Karpas-422 (cell line): ENCODE measurements at regions not wholly inside any gene's neighbourhood (a gene's known extent, or its start where the extent isn't known, plus 50 kb on each side); places are given as distances from the start of the nearest gene placed in this dataset.

Source experiments
- DNase-seq: peaks from one replicate; pipeline ENCODE4 v3.0.0-alpha.2; 2015
- H2AFZ ChIP-seq: fragments of 200-600 bp; sonication (generic); 2 replicates; pipeline ENCODE4 v1.6.1; 2014; ENCODE audit warnings: antibody characterized with exemption, low read length, mixed read lengths
- H3K27ac ChIP-seq: fragments of 200-600 bp; sonication (generic); 2 replicates; pipeline ENCODE4 v1.5.1; 2014; ENCODE audit warnings: mild to moderate bottlenecking, low read length, moderate library complexity
- H3K27me3 ChIP-seq: fragments of 200-600 bp; sonication (generic); 2 replicates; pipeline ENCODE4 v1.6.1; 2014; ENCODE audit warnings: low read length, mixed read lengths
- H3K36me3 ChIP-seq: fragments of 200-600 bp; sonication (generic); 2 replicates; pipeline ENCODE4 v1.6.1; 2014; ENCODE audit warnings: low read length, mixed read lengths; ENCODE audit not compliant: insufficient read depth
- H3K4me1 ChIP-seq: fragments of 200-600 bp; sonication (generic); 2 replicates; pipeline ENCODE4 v1.6.1; 2014; ENCODE audit warnings: mild to moderate bottlenecking, low read length, mixed read lengths
- H3K4me2 ChIP-seq: fragments of 200-600 bp; sonication (generic); 2 replicates; pipeline ENCODE4 v1.6.1; 2014; ENCODE audit warnings: low read length, low read depth, mild to moderate bottlenecking; ENCODE audit not compliant: poor library complexity, severe bottlenecking
- H3K4me3 ChIP-seq: fragments of 200-600 bp; sonication (generic); 2 replicates; pipeline ENCODE4 v1.5.1; 2014; ENCODE audit warnings: mild to moderate bottlenecking, antibody characterized with exemption, low read length, mixed read lengths
- H3K79me2 ChIP-seq: fragments of 200-600 bp; sonication (generic); 2 replicates; pipeline ENCODE4 v1.6.1; 2014; ENCODE audit warnings: mild to moderate bottlenecking, low read length, mixed read lengths
- H3K9ac ChIP-seq: fragments of 200-600 bp; sonication (generic); 2 replicates; pipeline ENCODE4 v1.6.0; 2014; ENCODE audit warnings: low read length
- H3K9me2 ChIP-seq: fragments of 200-600 bp; sonication (generic), shearing (Covaris generic); replicated peaks from 2 replicates; pipeline ENCODE4 v1.6.0; 2014; ENCODE audit warnings: mild to moderate bottlenecking, low read length, moderate library complexity; ENCODE audit not compliant: insufficient read depth
- H3K9me3 ChIP-seq: fragments of 300-700, 200-600 bp; sonication (generic); 2 replicates; pipeline ENCODE4 v1.6.1; 2014; ENCODE audit warnings: low read length, mixed read lengths
- H4K20me1 ChIP-seq: fragments of 200-600 bp; sonication (generic); 2 replicates; pipeline ENCODE4 v1.6.1; 2014; ENCODE audit warnings: mild to moderate bottlenecking, antibody characterized with exemption, low read length, low read depth; ENCODE audit not compliant: insufficient read depth

GRCh38 chr1:73781251-73781650, 416.7 kb downstream of the LRRIQ3 start:
- Histone ChIP-seq H3K79me2 (no peaks in the 10 kb centered on the region), H3K9ac (no peak overlapping the region), H4K20me1 (no peaks in the 10 kb centered on the region), H3K27ac (no peak overlapping the region), H2AFZ (no peak overlapping the region), H3K4me2 (no peak overlapping the region), H3K36me3 (no peaks in the 10 kb centered on the region), H3K9me2 (no peaks in the 10 kb centered on the region), H3K4me1 (no peaks in the 10 kb centered on the region), H3K4me3 (no peak overlapping the region), H3K9me3 (peaks cover 10% of the 10 kb centered on the region; the same call in 1 of the 2 replicates), H3K27me3 (no peaks in the 10 kb centered on the region)
- DNase-seq = no peak

GRCh38 chr1:73778471-73778870, 419.5 kb downstream of the LRRIQ3 start:
- H3K27ac ChIP-seq = no peak overlapping the region
- H3K9me2 ChIP-seq = no peaks in the 10 kb centered on the region
- peaks cover 10% of the 10 kb centered on the region; the same call in 1 of the 2 replicates for H3K9me3 ChIP-seq

DNA sequence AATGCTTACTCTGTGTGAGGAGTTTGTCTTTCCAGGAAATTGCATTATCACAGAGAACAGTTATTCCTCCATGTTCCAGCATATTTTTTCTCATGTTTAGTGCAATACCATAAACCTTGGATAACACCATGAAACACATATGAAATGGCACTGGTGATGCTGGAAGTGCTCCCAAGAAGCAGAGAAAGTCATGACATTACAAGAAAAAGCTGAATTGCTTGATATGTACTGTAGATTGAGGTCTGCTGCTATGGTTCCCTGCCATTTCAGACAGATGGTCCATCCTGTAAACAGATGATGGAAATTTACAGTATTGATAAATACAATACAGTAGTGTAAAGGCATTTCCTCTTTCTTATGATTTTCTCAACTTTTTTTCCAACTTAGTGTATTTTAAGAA, 422.1 kb downstream of the LRRIQ3 start:
- no peak overlapping the region for H3K27ac ChIP-seq
- H4K20me1 ChIP-seq = no peaks in the 10 kb centered on the region
- peaks cover 10% of the 10 kb centered on the region; the same call in 1 of the 2 replicates for H3K9me3 ChIP-seq
- H3K9me2 ChIP-seq = no peaks in the 10 kb centered on the region
- H3K27me3 ChIP-seq = no peaks in the 10 kb centered on the region
- no peaks in the 10 kb centered on the region for H3K79me2 ChIP-seq
- H3K9ac ChIP-seq = no peak overlapping the region
- no peak overlapping the region for H3K4me2 ChIP-seq
- H2AFZ ChIP-seq = no peak overlapping the region
- no peak for DNase-seq
- H3K4me1 ChIP-seq = no peaks in the 10 kb centered on the region
- H3K4me3 ChIP-seq = no peak overlapping the region
- no peaks in the 10 kb centered on the region for H3K36me3 ChIP-seq

More at GRCh38 chr1:73778471-73778870, 419.5 kb downstream of the LRRIQ3 start:
- Histone ChIP-seq H3K4me3 (no peak overlapping the region), H4K20me1 (no peaks in the 10 kb centered on the region), H2AFZ (no peak overlapping the region), H3K79me2 (no peaks in the 10 kb centered on the region), H3K27me3 (no peaks in the 10 kb centered on the region), H3K4me2 (no peak overlapping the region), H3K9ac (no peak overlapping the region), H3K4me1 (no peaks in the 10 kb centered on the region), H3K36me3 (no peaks in the 10 kb centered on the region)
- no peak for DNase-seq

DNA sequence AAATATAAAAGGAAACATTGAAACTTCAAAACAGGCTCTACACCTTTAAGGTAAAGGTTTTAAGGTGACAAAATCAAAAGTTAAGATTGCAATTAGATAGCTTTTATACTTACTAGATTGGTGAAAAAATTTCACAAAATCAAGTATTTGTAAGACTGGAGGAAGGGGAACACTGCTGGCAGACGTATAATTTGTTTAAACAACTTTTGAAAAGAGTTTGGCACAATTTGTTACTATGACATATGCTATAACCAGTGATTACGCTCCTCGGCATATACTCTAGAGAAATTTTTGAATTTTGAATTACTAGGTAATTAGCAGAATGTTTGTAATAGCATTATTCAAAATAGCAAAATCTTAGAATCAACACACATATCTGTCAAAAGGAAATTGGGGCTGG, 425.0 kb downstream of the LRRIQ3 start:
- Histone ChIP-seq H3K9me3 (peaks cover 5% of the 10 kb centered on the region), H2AFZ (no peak overlapping the region), H3K4me3 (no peak overlapping the region), H3K9me2 (no peaks in the 10 kb centered on the region), H3K27me3 (no peaks in the 10 kb centered on the region), H3K36me3 (no peaks in the 10 kb centered on the region), H4K20me1 (no peaks in the 10 kb centered on the region), H3K4me2 (no peak overlapping the region), H3K79me2 (no peaks in the 10 kb centered on the region), H3K9ac (no peak overlapping the region), H3K4me1 (no peaks in the 10 kb centered on the region), H3K27ac (no peak overlapping the region)
- no peak for DNase-seq

GRCh38 chr1:73771396-73771795, 426.6 kb downstream of the LRRIQ3 start:
- no peak overlapping the region for H2AFZ ChIP-seq
- H3K27me3 ChIP-seq = no peaks in the 10 kb centered on the region
- no peak overlapping the region for H3K27ac ChIP-seq
- H4K20me1 ChIP-seq = no peaks in the 10 kb centered on the region
- H3K4me2 ChIP-seq = no peak overlapping the region
- H3K79me2 ChIP-seq = no peaks in the 10 kb centered on the region
- H3K9ac ChIP-seq = no peak overlapping the region
- H3K9me2 ChIP-seq = no peaks in the 10 kb centered on the region
- peaks cover 5% of the 10 kb centered on the region for H3K9me3 ChIP-seq
- no peak overlapping the region for H3K4me3 ChIP-seq
- DNase-seq = no peak
- no peaks in the 10 kb centered on the region for H3K4me1 ChIP-seq
- no peaks in the 10 kb centered on the region for H3K36me3 ChIP-seq

DNA sequence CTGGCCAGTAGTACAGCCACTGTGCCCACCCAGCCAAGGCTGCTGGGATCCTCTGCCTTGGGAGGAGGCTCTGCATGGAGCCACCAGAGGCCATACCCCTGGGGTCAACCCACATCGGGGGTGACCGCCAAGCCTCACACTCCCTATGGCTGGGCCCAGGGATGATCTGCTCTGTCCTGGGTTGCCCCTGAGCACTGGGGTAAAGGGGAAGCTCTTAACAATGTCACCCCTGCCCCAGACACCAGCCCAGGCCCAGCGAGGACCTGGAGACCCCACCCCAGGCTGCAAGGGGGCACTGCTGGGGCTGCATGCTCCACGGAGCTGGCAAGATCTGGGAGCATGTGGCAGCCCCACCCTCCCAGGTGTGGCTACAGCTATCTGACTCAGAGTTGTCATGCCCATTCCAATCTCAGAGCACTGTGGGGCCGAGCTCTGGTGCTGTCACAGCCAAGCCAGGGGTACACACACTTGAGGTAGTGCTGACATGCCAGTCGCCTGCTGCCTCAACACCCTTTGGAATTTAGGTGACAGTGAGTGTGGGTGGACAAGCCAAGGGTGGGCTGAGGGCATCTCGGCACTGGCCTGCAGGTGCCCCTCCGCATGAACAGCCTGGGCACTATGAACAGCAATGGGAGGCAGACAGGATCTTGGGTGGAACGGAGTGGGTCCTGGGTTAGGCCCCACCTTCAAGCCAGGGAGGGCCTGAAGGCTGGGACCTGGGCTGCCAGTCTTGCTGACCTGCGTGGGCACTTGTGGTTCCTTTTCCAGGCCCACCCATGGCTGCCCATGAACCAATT, 427.7 kb downstream of the LRRIQ3 start:
- H3K9me2 ChIP-seq = no peaks in the 10 kb centered on the region

DNA sequence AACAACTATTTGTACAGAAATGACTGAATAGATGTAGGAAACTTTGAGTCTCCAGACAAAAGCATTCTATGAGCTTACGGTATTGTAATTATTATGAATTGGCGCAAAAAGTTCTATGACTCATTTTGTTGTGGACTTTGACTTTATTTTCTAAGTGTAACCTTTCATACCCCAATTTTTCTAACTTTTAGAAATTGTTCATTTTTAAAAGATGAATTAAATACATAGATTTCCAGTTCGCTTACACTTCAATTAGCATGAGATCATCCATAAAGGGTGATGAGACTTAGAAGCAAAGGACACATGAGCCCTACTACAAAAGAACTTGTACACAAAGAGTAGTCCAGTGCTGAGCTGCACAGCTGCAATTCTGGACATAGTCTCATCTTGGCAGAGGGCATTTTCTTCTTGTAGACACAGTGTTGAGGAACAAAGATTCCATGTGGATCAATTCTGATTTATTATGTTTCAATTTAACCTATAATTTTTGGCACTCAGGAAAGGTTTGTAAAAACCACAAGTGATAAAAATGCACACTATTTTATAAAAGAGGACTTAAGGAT, 431.1 kb downstream of the LRRIQ3 start:
- DNase-seq = no peak
- H3K4me1 ChIP-seq = no peaks in the 10 kb centered on the region
- no peak overlapping the region for H3K9ac ChIP-seq

More for the DNA sequence above, 427.7 kb downstream of the LRRIQ3 start:
- DNase-seq = no peak
- Histone ChIP-seq H2AFZ (no peak overlapping the region), H3K27me3 (no peaks in the 10 kb centered on the region), H4K20me1 (no peaks in the 10 kb centered on the region), H3K27ac (no peak overlapping the region), H3K4me2 (no peak overlapping the region), H3K36me3 (no peaks in the 10 kb centered on the region), H3K79me2 (no peaks in the 10 kb centered on the region), H3K4me3 (no peak overlapping the region), H3K4me1 (no peaks in the 10 kb centered on the region), H3K9ac (no peak overlapping the region), H3K9me3 (peaks cover 5% of the 10 kb centered on the region)

DNA sequence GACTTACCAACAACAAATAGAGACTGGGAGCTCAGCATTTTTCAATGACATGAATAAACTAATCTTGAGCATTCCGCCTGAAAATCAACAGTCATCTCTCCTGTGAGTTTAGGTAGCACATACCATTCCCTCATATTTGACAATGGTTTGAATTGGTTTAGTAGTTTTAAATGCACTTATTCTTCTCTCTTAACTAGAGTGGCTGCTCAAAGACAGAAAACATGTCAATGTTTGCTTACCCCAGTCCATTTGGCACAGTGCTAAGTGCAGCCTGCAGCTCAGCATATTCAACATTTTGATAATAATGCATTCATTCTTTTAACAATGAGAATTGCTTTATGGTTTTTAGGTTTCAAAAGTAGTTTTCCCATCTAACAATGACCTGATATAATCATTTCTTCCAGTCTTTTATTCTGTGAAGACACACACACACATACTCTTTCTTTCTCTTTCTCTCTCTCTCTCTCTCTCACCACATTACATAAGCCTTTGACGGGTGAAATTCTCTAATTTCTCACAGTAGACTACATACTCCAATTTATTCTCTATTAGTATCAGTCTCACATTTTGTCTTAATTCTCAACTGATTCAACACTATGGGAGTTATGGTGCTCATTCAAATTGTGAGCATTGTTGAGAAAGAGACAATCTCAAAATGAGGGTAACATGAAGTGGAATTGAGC, 432.3 kb downstream of the LRRIQ3 start:
- H4K20me1 ChIP-seq = no peaks in the 10 kb centered on the region
- H3K79me2 ChIP-seq = no peaks in the 10 kb centered on the region
- H3K27me3 ChIP-seq = no peaks in the 10 kb centered on the region
- no peak overlapping the region for H2AFZ ChIP-seq
- no peaks in the 10 kb centered on the region for H3K4me1 ChIP-seq
- H3K4me2 ChIP-seq = no peak overlapping the region
- H3K36me3 ChIP-seq = no peaks in the 10 kb centered on the region
- H3K27ac ChIP-seq = no peak overlapping the region
- H3K4me3 ChIP-seq = no peak overlapping the region
- peaks cover 5% of the 10 kb centered on the region for H3K9me3 ChIP-seq
- no peaks in the 10 kb centered on the region for H3K9me2 ChIP-seq
- no peak overlapping the region for H3K9ac ChIP-seq
- DNase-seq = no peak

More for the DNA sequence above, 431.1 kb downstream of the LRRIQ3 start:
- Histone ChIP-seq H4K20me1 (no peaks in the 10 kb centered on the region), H3K27me3 (no peaks in the 10 kb centered on the region), H2AFZ (no peak overlapping the region), H3K4me3 (no peak overlapping the region), H3K79me2 (no peaks in the 10 kb centered on the region), H3K27ac (no peak overlapping the region), H3K36me3 (no peaks in the 10 kb centered on the region), H3K9me2 (no peaks in the 10 kb centered on the region), H3K4me2 (no peak overlapping the region), H3K9me3 (peaks cover 5% of the 10 kb centered on the region)
